ENCODE measurements at regions not wholly inside any gene's neighbourhood (a gene's known extent, or its start where the extent isn't known, plus 50 kb on each side); places are given as distances from the start of the nearest gene placed in this dataset.

GRCh38 chr13:97140611-97141010 lies 81.5 kb upstream of the MBNL2 start:
- H3K27me3 ChIP-seq (ENCODE audit: control insufficient read depth, insufficient read depth, low read length) = no peaks in the 10 kb centered on the region
- H2AFZ ChIP-seq (ENCODE audit: low read length) = no peak overlapping the region
- H3K79me2 ChIP-seq (ENCODE audit: control insufficient read depth, insufficient read depth, low read length) = no peaks in the 10 kb centered on the region
- H3K4me1 ChIP-seq (ENCODE audit: control insufficient read depth, extremely low read depth, insufficient read depth, low read length) = peaks cover 19% of the 10 kb centered on the region
- no peaks in the 10 kb centered on the region for H3K9me3 ChIP-seq (ENCODE audit: control insufficient read depth, insufficient read depth, low read depth, low read length)
- H3K27ac ChIP-seq (ENCODE audit: insufficient read depth, low read length) = no peak overlapping the region
- H3K4me3 ChIP-seq (replicated peaks in 1 of 4; ENCODE audit: control extremely low read depth in 1 of 4, insufficient read depth in 1 of 4, low read depth in 3 of 4, low read length in 4 of 4) = peak overlapping the region in 1 of 4 experiments; percentile 4
- TF ChIP-seq, protein P1, sequence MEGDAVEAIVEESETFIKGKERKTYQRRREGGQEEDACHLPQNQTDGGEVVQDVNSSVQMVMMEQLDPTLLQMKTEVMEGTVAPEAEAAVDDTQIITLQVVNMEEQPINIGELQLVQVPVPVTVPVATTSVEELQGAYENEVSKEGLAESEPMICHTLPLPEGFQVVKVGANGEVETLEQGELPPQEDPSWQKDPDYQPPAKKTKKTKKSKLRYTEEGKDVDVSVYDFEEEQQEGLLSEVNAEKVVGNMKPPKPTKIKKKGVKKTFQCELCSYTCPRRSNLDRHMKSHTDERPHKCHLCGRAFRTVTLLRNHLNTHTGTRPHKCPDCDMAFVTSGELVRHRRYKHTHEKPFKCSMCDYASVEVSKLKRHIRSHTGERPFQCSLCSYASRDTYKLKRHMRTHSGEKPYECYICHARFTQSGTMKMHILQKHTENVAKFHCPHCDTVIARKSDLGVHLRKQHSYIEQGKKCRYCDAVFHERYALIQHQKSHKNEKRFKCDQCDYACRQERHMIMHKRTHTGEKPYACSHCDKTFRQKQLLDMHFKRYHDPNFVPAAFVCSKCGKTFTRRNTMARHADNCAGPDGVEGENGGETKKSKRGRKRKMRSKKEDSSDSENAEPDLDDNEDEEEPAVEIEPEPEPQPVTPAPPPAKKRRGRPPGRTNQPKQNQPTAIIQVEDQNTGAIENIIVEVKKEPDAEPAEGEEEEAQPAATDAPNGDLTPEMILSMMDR (conservative IDR thresholded peaks at IDR 0.05 in 1 of 2, IDR thresholded peaks at IDR 0.05 in 1 of 2; ENCODE audit: low read depth in 1 of 2, low read length in 2 of 2) = no peak
- no peak for TF ChIP-seq EZH2 (IDR thresholded peaks at IDR 0.05; ENCODE audit: low read length, missing control alignments)
- H3K36me3 ChIP-seq (ENCODE audit: control insufficient read depth, insufficient read depth, low read length) = no peaks in the 10 kb centered on the region
- no peaks in the 10 kb centered on the region for H4K20me1 ChIP-seq (ENCODE audit: control insufficient read depth, extremely low read depth, insufficient read depth, low read length)
- H3K9ac ChIP-seq (ENCODE audit: insufficient read depth, low read length) = no peak overlapping the region
- DNase-seq (ENCODE audit: low read depth in 2 of 2) = no peak
- H3K4me2 ChIP-seq (ENCODE audit: extremely low read depth, insufficient read depth, low read length) = peak overlapping the region; percentile 81

DNA sequence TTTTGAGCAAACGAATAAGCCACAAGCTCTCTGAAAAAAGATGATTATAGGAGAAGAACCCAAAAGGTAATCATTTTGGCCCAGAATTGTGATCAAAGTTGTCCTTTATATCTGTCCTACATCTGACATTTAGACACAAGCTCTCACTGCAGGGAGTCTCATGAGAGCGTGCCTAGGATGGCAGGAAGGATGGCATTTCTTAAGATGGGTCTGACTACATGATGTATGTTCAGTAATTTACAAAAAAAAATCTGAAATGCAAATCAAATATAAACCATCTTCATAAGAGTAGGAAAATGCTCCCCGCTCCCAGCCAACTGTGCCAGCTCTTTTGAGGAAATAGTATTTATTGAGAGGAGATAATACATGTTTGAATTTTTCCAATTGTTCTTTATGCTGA lies 81.0 kb upstream of the MBNL2 start:
- H2AFZ ChIP-seq (ENCODE audit: low read length) = no peak overlapping the region
- H3K4me2 ChIP-seq (ENCODE audit: extremely low read depth, insufficient read depth, low read length) = peak overlapping the region; percentile 81
- TF ChIP-seq, protein P1 (conservative IDR thresholded peaks at IDR 0.05 in 1 of 2, IDR thresholded peaks at IDR 0.05 in 1 of 2; ENCODE audit: low read depth in 1 of 2, low read length in 2 of 2) = no peak
- TF ChIP-seq EZH2 (IDR thresholded peaks at IDR 0.05; ENCODE audit: low read length, missing control alignments) = no peak
- no peaks in the 10 kb centered on the region for H3K36me3 ChIP-seq (ENCODE audit: control insufficient read depth, insufficient read depth, low read length)
- H3K27me3 ChIP-seq (ENCODE audit: control insufficient read depth, insufficient read depth, low read length) = no peaks in the 10 kb centered on the region
- DNase-seq (ENCODE audit: low read depth in 2 of 2) = no peak
- peaks cover 19% of the 10 kb centered on the region for H3K4me1 ChIP-seq (ENCODE audit: control insufficient read depth, extremely low read depth, insufficient read depth, low read length)
- no peak overlapping the region for H3K27ac ChIP-seq (ENCODE audit: insufficient read depth, low read length)
- H4K20me1 ChIP-seq (ENCODE audit: control insufficient read depth, extremely low read depth, insufficient read depth, low read length) = no peaks in the 10 kb centered on the region
- H3K9ac ChIP-seq (ENCODE audit: insufficient read depth, low read length) = no peak overlapping the region
- H3K9me3 ChIP-seq (ENCODE audit: control insufficient read depth, insufficient read depth, low read depth, low read length) = no peaks in the 10 kb centered on the region
- peak overlapping the region in 1 of 4 experiments; percentile 4 for H3K4me3 ChIP-seq (replicated peaks in 1 of 4; ENCODE audit: control extremely low read depth in 1 of 4, insufficient read depth in 1 of 4, low read depth in 3 of 4, low read length in 4 of 4)
- H3K79me2 ChIP-seq (ENCODE audit: control insufficient read depth, insufficient read depth, low read length) = no peaks in the 10 kb centered on the region

DNA sequence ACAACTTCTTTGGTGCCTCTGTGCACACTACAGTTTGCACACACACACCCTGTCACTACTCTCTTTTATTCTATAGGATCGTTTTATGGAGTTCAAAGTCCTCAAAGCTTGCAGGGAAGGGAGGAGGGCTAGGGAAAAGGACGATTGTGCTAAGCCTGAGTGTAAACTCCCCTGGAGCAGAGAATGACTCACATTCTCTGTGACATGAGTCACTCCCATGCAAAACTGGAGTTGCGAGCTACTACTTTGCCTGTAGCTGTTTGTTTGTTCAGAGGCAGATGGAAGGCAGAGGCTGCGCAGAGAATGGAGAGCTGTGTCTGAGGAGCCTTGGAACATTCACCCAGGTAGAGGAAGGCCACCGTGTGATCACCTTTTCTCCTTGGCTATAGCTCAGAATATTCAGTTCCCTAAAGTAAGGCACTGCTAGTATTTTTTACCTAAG lies 80.5 kb upstream of the MBNL2 start:
- H3K4me3 ChIP-seq (replicated peaks in 1 of 4; ENCODE audit: control extremely low read depth in 1 of 4, insufficient read depth in 1 of 4, low read depth in 3 of 4, low read length in 4 of 4) = peak overlapping the region in 2 of 4 experiments; percentile 0 to 26
- H4K20me1 ChIP-seq (ENCODE audit: control insufficient read depth, extremely low read depth, insufficient read depth, low read length) = no peaks in the 10 kb centered on the region
- peaks cover 19% of the 10 kb centered on the region for H3K4me1 ChIP-seq (ENCODE audit: control insufficient read depth, extremely low read depth, insufficient read depth, low read length)
- H3K9ac ChIP-seq (ENCODE audit: insufficient read depth, low read length) = no peak overlapping the region
- no peak overlapping the region for H3K27ac ChIP-seq (ENCODE audit: insufficient read depth, low read length)
- no peaks in the 10 kb centered on the region for H3K36me3 ChIP-seq (ENCODE audit: control insufficient read depth, insufficient read depth, low read length)
- TF ChIP-seq EZH2 (IDR thresholded peaks at IDR 0.05; ENCODE audit: low read length, missing control alignments) = no peak
- TF ChIP-seq, protein P1 (conservative IDR thresholded peaks at IDR 0.05 in 1 of 2, IDR thresholded peaks at IDR 0.05 in 1 of 2; ENCODE audit: low read depth in 1 of 2, low read length in 2 of 2) = no peak
- H3K27me3 ChIP-seq (ENCODE audit: control insufficient read depth, insufficient read depth, low read length) = no peaks in the 10 kb centered on the region
- H3K9me3 ChIP-seq (ENCODE audit: control insufficient read depth, insufficient read depth, low read depth, low read length) = no peaks in the 10 kb centered on the region
- no peak overlapping the region for H2AFZ ChIP-seq (ENCODE audit: low read length)
- peak; percentile 86 to 88 for DNase-seq (ENCODE audit: low read depth in 2 of 2)
- H3K4me2 ChIP-seq (ENCODE audit: extremely low read depth, insufficient read depth, low read length) = peak overlapping the region; percentile 81
- H3K79me2 ChIP-seq (ENCODE audit: control insufficient read depth, insufficient read depth, low read length) = no peaks in the 10 kb centered on the region

Data from fibroblast of lung (primary cell).